A673 (cell line): ENCODE measurements at regions not wholly inside any gene's neighbourhood (a gene's known extent, or its start where the extent isn't known, plus 50 kb on each side); places are given as distances from the start of the nearest gene placed in this dataset.

Source experiments
- EZH2 ChIP-seq: fragments of 200-600 bp; sonication (generic); IDR thresholded peaks from 2 replicates; pipeline ENCODE4 v1.6.1; 2017; ENCODE audit warnings: borderline replicate concordance, low read depth, mild to moderate bottlenecking, mixed read lengths, antibody characterized with exemption, low read length; ENCODE audit not compliant: poor library complexity, severe bottlenecking
- TF ChIP-seq, protein P1 (sequence below): fragments of 300-800, 200-600 bp; sonication (generic); conservative IDR thresholded peaks from 2 replicates; pipeline ENCODE4 v1.5.1; 2017; ENCODE audit warnings: low read depth, mild to moderate bottlenecking, antibody characterized with exemption, low read length, moderate library complexity, mixed read lengths

DNA sequence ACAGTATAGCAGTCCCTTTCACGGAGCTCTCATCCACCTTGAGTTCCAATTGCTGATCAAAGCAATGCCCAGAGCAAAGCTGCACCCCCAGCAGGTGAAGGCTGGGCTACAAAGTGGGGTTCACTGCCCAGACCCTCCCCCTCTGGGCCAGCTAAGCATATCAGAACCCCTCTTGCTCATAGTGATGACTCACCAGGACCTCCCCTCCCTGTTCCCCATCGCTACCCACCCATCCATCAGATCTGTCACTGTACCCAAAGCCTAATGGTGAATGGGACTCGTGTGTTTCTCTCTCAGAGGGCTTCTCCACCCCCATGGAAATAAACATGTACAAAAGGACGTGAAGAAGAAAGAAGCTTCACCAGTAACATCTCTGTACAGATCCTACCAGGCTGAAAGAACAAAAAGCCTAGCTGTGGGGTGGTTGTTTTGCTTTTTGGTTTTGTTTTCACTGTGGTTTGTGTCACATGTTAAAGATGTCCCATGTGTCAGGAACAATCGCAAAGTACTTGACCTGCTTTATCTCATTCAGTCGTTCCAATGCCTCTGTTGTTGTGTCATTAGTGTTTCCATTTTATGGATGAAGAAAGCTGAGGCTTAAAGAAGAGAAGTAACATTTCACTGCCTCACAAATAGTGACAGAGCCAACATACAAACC lies 518.5 kb downstream of the CD83 start:
- TF ChIP-seq, protein P1, sequence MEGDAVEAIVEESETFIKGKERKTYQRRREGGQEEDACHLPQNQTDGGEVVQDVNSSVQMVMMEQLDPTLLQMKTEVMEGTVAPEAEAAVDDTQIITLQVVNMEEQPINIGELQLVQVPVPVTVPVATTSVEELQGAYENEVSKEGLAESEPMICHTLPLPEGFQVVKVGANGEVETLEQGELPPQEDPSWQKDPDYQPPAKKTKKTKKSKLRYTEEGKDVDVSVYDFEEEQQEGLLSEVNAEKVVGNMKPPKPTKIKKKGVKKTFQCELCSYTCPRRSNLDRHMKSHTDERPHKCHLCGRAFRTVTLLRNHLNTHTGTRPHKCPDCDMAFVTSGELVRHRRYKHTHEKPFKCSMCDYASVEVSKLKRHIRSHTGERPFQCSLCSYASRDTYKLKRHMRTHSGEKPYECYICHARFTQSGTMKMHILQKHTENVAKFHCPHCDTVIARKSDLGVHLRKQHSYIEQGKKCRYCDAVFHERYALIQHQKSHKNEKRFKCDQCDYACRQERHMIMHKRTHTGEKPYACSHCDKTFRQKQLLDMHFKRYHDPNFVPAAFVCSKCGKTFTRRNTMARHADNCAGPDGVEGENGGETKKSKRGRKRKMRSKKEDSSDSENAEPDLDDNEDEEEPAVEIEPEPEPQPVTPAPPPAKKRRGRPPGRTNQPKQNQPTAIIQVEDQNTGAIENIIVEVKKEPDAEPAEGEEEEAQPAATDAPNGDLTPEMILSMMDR: no peak
- TF ChIP-seq EZH2: no peak
